Right lobe of liver (tissue), 4 donors: ENCODE measurements at regions not wholly inside any gene's neighbourhood (a gene's known extent, or its start where the extent isn't known, plus 50 kb on each side); places are given as distances from the start of the nearest gene placed in this dataset.

Experiments
- CTCF ChIP-seq, 4 donors: fragments of 200-600 bp in 3 of 4; fragments of 450-650 bp in 1 of 4; IDR thresholded peaks; one replicate each; pipeline versions ENCODE4 v1.5.1 to v1.8.0; 2016 to 2022; ENCODE audit warnings: antibody characterized with exemption in 4 of 4, mild to moderate bottlenecking in 2 of 4
- POLR2A ChIP-seq: fragments of 450-650 bp; IDR thresholded peaks from one replicate; pipeline ENCODE4 v1.6.1; 2017; ENCODE audit warnings: antibody characterized with exemption, mild to moderate bottlenecking
- donor health status: DM: no; HTN: no; CAD: no.
- donor health status: DM: no; HTN: no; CAD: no.
- donor health status: DM: no; HTN: yes; CAD: no.

DNA sequence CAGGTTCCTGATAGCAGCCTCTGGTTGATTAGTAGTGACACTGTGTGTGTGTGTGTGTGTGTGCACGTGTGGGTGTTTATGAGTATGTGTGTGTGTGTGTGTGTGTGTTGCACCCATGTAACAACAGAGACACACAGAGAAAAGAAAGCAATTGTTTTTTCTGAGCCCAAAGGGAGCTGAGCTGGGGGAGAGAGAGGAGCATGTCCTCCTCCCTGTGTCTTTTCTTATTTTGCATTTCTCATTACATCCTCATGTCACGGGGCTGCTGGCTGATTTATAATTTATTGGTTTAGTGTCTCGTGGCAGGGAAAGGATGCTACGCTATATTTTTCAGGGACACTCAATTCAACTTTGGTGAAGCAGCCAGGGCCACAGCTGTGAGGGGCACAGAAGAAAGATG is 511.4 kb downstream of the BCOR start:
- TF ChIP-seq POLR2A, result no peak
- no peak for TF ChIP-seq CTCF (IDR thresholded peaks at IDR 0.05)
